Neutrophil (primary cell): ENCODE measurements at regions not wholly inside any gene's neighbourhood (a gene's known extent, or its start where the extent isn't known, plus 50 kb on each side); places are given as distances from the start of the nearest gene placed in this dataset.

ENCODE experiments used
- H3K27ac ChIP-seq: fragments of 200-600 bp; sonication (generic); 2 replicates; pipeline ENCODE4 v1.5.1; 2016; ENCODE audit warnings: mild to moderate bottlenecking, moderate library complexity
- H3K27me3 ChIP-seq: fragments of 200-600 bp; sonication (generic); 2 replicates; pipeline ENCODE4 v1.6.0; 2016; ENCODE audit warnings: mild to moderate bottlenecking
- H3K36me3 ChIP-seq: fragments of 200-600 bp; sonication (generic); 2 replicates; pipeline ENCODE4 v1.5.1; 2017
- H3K4me1 ChIP-seq, 2 experiments: fragments of 200-600 bp in 1 of 2; sonication (generic) in 1 of 2; 1 replicate in 1 of 2; 2 replicates in 1 of 2; pipeline versions ENCODE4 v1.5.1 to v1.6.1; 2013 to 2016; ENCODE audit warnings: low read depth in 1 of 2, low read length in 1 of 2, mild to moderate bottlenecking in 1 of 2, moderate library complexity in 1 of 2; ENCODE audit not compliant: control insufficient read depth in 1 of 2, insufficient read depth in 1 of 2
- H3K4me3 ChIP-seq, 2 experiments: fragments of 200-600 bp in 1 of 2; sonication (generic) in 1 of 2; 1 replicate in 1 of 2; 2 replicates in 1 of 2; pipeline ENCODE4 v1.5.1; 2013 to 2016; ENCODE audit warnings: low read depth in 1 of 2, low read length in 1 of 2, mild to moderate bottlenecking in 1 of 2, moderate library complexity in 1 of 2
- H3K9me3 ChIP-seq: fragments of 200-600 bp; sonication (generic); 2 replicates; pipeline ENCODE4 v1.5.1; 2016
- TF ChIP-seq, protein P1 (sequence below): fragments of 200-600 bp; sonication (generic); IDR thresholded peaks from 2 replicates; pipeline ENCODE4 v1.5.1; 2016; ENCODE audit warnings: antibody characterized with exemption

DNA sequence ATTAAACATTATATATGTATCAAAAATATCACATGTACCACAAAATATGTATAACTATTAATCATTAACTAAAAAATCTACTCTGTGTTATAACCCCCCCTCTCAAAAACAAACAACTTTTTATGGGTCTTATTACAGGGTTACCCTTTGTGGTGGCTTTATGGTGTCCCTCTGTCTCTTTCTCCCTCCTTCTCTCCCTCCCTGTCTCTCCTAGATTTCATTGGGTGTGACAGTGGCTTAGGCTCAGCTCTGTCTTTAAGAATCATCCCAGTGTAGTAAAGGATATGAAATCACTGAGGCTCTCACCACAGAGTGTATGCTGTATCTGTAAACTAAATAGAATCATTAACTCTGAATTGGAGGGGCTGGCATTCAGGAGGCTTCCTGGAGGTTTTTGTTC, 93.7 kb downstream of the TDRD15 start:
- Histone ChIP-seq H3K27me3 (no peaks in the 10 kb centered on the region), H3K9me3 (no peaks in the 10 kb centered on the region)

DNA sequence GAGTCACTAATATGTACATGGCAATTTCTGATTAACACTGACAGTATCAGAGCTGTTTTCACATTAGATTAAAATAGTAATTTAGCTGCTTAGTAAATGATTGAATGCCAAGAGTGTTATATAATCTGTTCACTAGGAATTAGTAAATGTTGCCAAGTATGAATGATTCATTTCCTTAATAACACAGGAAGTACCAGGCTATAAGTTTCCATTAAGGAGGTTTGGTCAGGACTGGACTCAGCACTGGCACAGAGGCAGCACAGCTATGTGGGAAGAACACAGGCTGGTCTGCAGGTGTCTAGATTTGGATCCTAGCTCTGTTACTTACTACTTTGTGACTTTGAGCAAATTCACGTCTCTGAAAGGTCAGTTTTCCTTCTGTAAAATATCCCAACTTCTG, 97.2 kb downstream of the TDRD15 start:
- TF ChIP-seq, protein P1, sequence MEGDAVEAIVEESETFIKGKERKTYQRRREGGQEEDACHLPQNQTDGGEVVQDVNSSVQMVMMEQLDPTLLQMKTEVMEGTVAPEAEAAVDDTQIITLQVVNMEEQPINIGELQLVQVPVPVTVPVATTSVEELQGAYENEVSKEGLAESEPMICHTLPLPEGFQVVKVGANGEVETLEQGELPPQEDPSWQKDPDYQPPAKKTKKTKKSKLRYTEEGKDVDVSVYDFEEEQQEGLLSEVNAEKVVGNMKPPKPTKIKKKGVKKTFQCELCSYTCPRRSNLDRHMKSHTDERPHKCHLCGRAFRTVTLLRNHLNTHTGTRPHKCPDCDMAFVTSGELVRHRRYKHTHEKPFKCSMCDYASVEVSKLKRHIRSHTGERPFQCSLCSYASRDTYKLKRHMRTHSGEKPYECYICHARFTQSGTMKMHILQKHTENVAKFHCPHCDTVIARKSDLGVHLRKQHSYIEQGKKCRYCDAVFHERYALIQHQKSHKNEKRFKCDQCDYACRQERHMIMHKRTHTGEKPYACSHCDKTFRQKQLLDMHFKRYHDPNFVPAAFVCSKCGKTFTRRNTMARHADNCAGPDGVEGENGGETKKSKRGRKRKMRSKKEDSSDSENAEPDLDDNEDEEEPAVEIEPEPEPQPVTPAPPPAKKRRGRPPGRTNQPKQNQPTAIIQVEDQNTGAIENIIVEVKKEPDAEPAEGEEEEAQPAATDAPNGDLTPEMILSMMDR: no peak
- H3K4me1 ChIP-seq: no peaks in the 10 kb centered on the region
- no peak overlapping the region for H3K27ac ChIP-seq
- no peak overlapping the region for H3K4me3 ChIP-seq
- no peaks in the 10 kb centered on the region for H3K36me3 ChIP-seq
- no peaks in the 10 kb centered on the region for H3K27me3 ChIP-seq
- no peaks in the 10 kb centered on the region for H3K9me3 ChIP-seq

More for the DNA sequence above, 93.7 kb downstream of the TDRD15 start:
- no peak overlapping the region for H3K27ac ChIP-seq
- no peak overlapping the region for H3K4me3 ChIP-seq
- TF ChIP-seq, protein P1: no peak
- H3K36me3 ChIP-seq: no peaks in the 10 kb centered on the region
- no peaks in the 10 kb centered on the region for H3K4me1 ChIP-seq

DNA sequence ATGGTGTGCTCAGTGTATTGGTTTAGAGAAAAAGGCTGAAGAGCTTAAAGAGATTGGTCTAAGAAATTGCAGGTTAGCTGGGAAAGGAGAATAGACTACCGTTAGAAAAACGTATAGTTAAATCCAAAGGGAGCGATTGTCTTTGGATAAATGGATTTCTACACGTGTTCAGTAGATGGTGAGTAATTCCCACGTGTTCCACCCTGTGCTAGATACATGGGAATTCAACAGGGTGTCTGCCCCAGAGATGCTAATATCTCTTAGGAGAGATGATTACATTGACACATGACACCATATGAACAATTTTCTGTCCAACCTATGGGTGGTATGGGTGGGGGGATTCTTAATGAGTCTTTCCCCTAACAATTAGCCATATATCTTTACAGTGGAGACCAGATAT, 99.8 kb downstream of the TDRD15 start:
- TF ChIP-seq, protein P1: no peak
- Histone ChIP-seq H3K4me3 (no peak overlapping the region), H3K27me3 (no peaks in the 10 kb centered on the region), H3K9me3 (no peaks in the 10 kb centered on the region), H3K4me1 (no peaks in the 10 kb centered on the region), H3K27ac (no peak overlapping the region), H3K36me3 (no peaks in the 10 kb centered on the region)

DNA sequence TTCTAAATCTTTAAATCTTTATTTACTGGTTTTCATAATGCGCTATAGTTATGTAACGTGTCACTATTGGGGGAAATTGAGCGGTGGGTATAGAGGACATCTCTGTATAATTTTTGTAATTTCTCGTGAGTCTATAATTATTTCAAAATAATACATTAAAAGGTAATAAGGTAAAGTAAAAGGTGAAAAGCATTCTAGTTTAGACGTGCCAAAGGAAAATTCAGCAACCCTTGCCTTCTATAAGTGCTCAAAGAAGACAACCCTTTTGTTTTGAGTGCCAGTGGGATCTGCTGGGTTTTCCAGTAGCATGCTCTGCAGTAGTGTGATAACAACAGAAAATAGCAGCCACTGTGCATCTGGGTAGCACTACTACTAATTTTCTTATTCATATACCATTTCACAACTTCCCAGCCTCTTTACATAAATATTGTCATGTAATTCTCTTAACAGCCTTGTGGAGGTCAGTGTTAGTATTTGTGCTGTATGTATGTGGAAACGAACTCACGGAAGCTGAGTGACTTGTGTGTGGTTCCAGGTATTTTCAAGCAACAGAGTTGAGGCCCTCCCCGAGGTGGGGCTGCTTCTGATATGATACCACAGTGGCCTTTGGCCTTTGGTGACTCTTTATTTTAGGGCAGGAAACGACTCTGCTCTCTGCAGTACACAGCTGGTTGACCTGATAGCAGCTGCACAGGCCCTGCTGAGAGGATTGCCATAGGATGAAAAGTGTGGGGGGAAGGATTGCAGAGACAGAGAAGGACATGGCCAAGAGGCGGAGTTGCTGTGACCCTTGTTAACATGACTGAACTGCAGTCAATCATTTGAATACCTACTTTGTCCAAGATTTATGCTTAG, 104.5 kb downstream of the TDRD15 start:
- H3K27ac ChIP-seq: no peak overlapping the region

DNA sequence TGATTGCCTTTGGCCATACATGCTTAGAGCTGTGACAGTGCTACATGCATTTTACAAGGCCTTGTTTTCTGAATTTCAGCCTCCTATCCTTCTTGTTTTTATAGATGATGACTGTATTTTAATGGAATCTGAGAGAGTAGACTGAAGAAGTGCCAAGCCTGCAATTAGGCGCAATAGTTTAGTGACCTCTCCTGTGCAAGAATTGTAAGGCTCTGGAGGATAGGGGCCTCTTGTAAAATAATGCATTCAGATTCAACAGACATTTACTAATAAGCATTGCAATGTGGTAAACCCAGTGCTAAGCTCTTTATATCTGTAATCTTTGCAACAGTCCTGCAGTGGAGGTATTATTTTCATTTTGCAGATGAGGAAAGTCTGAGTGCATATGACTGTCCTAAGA, 105.5 kb downstream of the TDRD15 start:
- H3K9me3 ChIP-seq: no peaks in the 10 kb centered on the region
- H3K27me3 ChIP-seq: no peaks in the 10 kb centered on the region
- TF ChIP-seq, protein P1: no peak
- H3K27ac ChIP-seq: no peak overlapping the region
- no peaks in the 10 kb centered on the region for H3K36me3 ChIP-seq
- no peaks in the 10 kb centered on the region for H3K4me1 ChIP-seq
- no peak overlapping the region for H3K4me3 ChIP-seq

More for the DNA sequence above, 104.5 kb downstream of the TDRD15 start:
- H3K4me3 ChIP-seq: no peak overlapping the region
- TF ChIP-seq, protein P1: no peak
- no peaks in the 10 kb centered on the region for H3K9me3 ChIP-seq
- no peaks in the 10 kb centered on the region for H3K36me3 ChIP-seq
- no peaks in the 10 kb centered on the region for H3K27me3 ChIP-seq
- no peaks in the 10 kb centered on the region for H3K4me1 ChIP-seq
